HG03354 (cell line): ENCODE measurements at regions not wholly inside any gene's neighbourhood (a gene's known extent, or its start where the extent isn't known, plus 50 kb on each side); places are given as distances from the start of the nearest gene placed in this dataset.
"Not testable (repeated sequence)": the region's sequence is repeated elsewhere in the genome, so short reads cannot be mapped to it uniquely, and the experiment has no call there.

Experiments
- ATAC-seq: cut with Tn5 transposase; IDR thresholded peaks from one replicate; pipeline ENCODE4 v1.9.1; 2021; ENCODE audit warnings: mild to moderate bottlenecking; ENCODE audit not compliant: unreplicated experiment, poor library complexity, severe bottlenecking

- ATAC-seq, result no peak
These were observed 233.4 kb upstream of the ID4 start for GRCh38 chr6:19603721-19604120.

- no peak for ATAC-seq
These were observed 231.5 kb upstream of the ID4 start for GRCh38 chr6:19605624-19606023.

GRCh38 chr6:19608546-19608945 lies 228.6 kb upstream of the ID4 start:
- no peak for ATAC-seq

- no peak for ATAC-seq
These were observed 227.1 kb upstream of the ID4 start for GRCh38 chr6:19609972-19610641.

- ATAC-seq, result not testable (repeated sequence)
These were observed 224.3 kb upstream of the ID4 start for GRCh38 chr6:19612672-19613466.

GRCh38 chr6:19613678-19614077 lies 223.5 kb upstream of the ID4 start:
- no peak for ATAC-seq

GRCh38 chr6:19616022-19616421 lies 221.1 kb upstream of the ID4 start:
- ATAC-seq, result no peak

- no peak for ATAC-seq
These were observed 204.9 kb upstream of the ID4 start for GRCh38 chr6:19632230-19632629.

GRCh38 chr6:19632786-19633185 lies 204.4 kb upstream of the ID4 start:
- ATAC-seq, result no peak

- ATAC-seq, result no peak
These were observed 201.4 kb upstream of the ID4 start for GRCh38 chr6:19635728-19636127.

GRCh38 chr6:19637010-19637409 lies 200.2 kb upstream of the ID4 start:
- ATAC-seq, result no peak

- no peak for ATAC-seq
These were observed 198.2 kb upstream of the ID4 start for GRCh38 chr6:19638931-19639330.

- no peak for ATAC-seq
These were observed 193.9 kb upstream of the ID4 start for GRCh38 chr6:19643287-19643686.

GRCh38 chr6:19643713-19644112 lies 193.5 kb upstream of the ID4 start:
- ATAC-seq, result no peak

- no peak for ATAC-seq
These were observed 181.4 kb upstream of the ID4 start for GRCh38 chr6:19655744-19656143.

GRCh38 chr6:19660123-19660910 lies 176.9 kb upstream of the ID4 start:
- ATAC-seq, result no peak

GRCh38 chr6:19662911-19663310 lies 174.3 kb upstream of the ID4 start:
- ATAC-seq, result no peak

- no peak for ATAC-seq
These were observed 173.7 kb upstream of the ID4 start for GRCh38 chr6:19663479-19663878.

GRCh38 chr6:19664050-19664449 lies 173.1 kb upstream of the ID4 start:
- no peak for ATAC-seq

GRCh38 chr6:19664878-19665612 lies 172.1 kb upstream of the ID4 start:
- no peak for ATAC-seq
